ENCODE measurements at regions not wholly inside any gene's neighbourhood (a gene's known extent, or its start where the extent isn't known, plus 50 kb on each side); places are given as distances from the start of the nearest gene placed in this dataset.

DNA sequence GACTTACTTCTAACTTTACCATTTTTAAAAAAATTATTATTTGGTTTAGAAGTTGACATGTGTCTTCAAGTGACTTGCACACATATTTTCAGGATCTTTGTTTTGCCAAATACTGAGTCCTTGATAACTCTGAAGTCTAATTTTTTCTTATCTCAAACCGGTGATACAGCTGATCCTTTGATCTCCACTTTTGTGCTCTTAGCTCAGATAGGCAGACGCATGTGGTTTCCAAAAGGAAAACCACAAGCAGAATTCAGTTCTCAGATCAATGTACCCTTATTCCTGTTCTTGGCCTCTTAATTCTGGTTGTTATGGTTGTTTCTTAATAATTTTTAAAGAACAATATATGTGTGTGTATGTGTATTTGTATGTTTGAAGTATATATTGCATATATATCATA, 238.3 kb upstream of the EDIL3 start:
- no peak for FAIRE-seq
- H3K4me2 ChIP-seq (ENCODE audit: insufficient read depth in 1 of 2, low read depth in 2 of 2, low read length in 2 of 2) = no peak overlapping the region

More for the DNA sequence above, 238.3 kb upstream of the EDIL3 start:
- Histone ChIP-seq H3K4me1 (replicated peaks in 1 of 4; ENCODE audit: control insufficient read depth in 3 of 4, insufficient read depth in 4 of 4, low read length in 3 of 4) (no peaks in the 10 kb centered on the region), H3K9ac (replicated peaks in 1 of 4; ENCODE audit: extremely low read depth in 1 of 4, low read depth in 3 of 4, low read length in 3 of 4) (no peak overlapping the region), H3K79me2 (ENCODE audit: control insufficient read depth in 1 of 2, insufficient read depth in 2 of 2, low read length in 2 of 2) (no peaks in the 10 kb centered on the region), H2BK12ac (ENCODE audit: low read depth, low read length) (no peak overlapping the region), H3K4ac (replicated peaks; ENCODE audit: insufficient read length, low read depth, low read length) (no peak overlapping the region), H3K14ac (ENCODE audit: insufficient read length) (no peak overlapping the region), H3K18ac (ENCODE audit: extremely low read depth, low read length) (no peak overlapping the region), H3K9me3 (ENCODE audit: insufficient read depth in 2 of 2, low read depth in 1 of 2, low read length in 1 of 2) (no peaks in the 10 kb centered on the region), H2BK5ac (ENCODE audit: low read depth, low read length) (no peak overlapping the region), H2BK15ac (ENCODE audit: low read length) (no peak overlapping the region), H2AFZ (ENCODE audit: low read length) (no peak overlapping the region), H4K91ac (replicated peaks; ENCODE audit: insufficient read length, low read length) (no peak overlapping the region), H4K20me1 (replicated peaks in 1 of 2; ENCODE audit: control insufficient read depth in 1 of 2, insufficient read depth in 2 of 2, low read length in 2 of 2) (no peaks in the 10 kb centered on the region), H4K8ac (ENCODE audit: extremely low read depth, insufficient read depth, low read length) (no peak overlapping the region), H4K5ac (ENCODE audit: insufficient read length, low read depth, low read length) (no peak overlapping the region), H3K27me3 (replicated peaks in 1 of 4; ENCODE audit: control insufficient read depth in 3 of 4, extremely low read depth in 1 of 4, insufficient read depth in 3 of 4, low read length in 3 of 4) (no peaks in the 10 kb centered on the region), H3K23ac (ENCODE audit: insufficient read length) (no peak overlapping the region), H3K79me1 (ENCODE audit: low read depth, low read length) (no peaks in the 10 kb centered on the region), H3K36me3 (ENCODE audit: control insufficient read depth in 2 of 4, insufficient read depth in 4 of 4, low read length in 3 of 4) (no peaks in the 10 kb centered on the region), H3K27ac (ENCODE audit: low read depth, low read length) (no peak overlapping the region), H2AK5ac (ENCODE audit: low read depth, low read length) (no peak overlapping the region), H3K23me2 (ENCODE audit: low read depth, low read length) (no peaks in the 10 kb centered on the region), H2BK120ac (replicated peaks; ENCODE audit: low read depth, low read length) (no peak overlapping the region), H3K4me3 (ENCODE audit: extremely low read depth in 1 of 4, insufficient read depth in 2 of 4, low read depth in 3 of 4, low read length in 4 of 4) (no peak overlapping the region), H3K56ac (replicated peaks; ENCODE audit: insufficient read length, low read depth, low read length) (no peak overlapping the region), H2BK20ac (ENCODE audit: low read length) (no peak overlapping the region)
- 88% methylated on average over 2 of the region's 2 CpGs; no CpG with 5 or more reads in 1 of the 2 experiments for WGBS, 2 experiments (ENCODE audit: extremely low coverage in 1 of 2, insufficient coverage in 1 of 2, insufficient read length in 1 of 2, insufficient replicate concordance in 2 of 2, low coverage in 1 of 2, low lambda C conversion rate in 2 of 2, missing lambda C conversion rate in 1 of 2)
- ChIA-PET CTCF (ENCODE audit: partially characterized antibody) (interaction anchor here (0.7 kb wide), 1 partner anchor 9 kb away, joined by 3 read pairs; no protein-coding TSS in a partner anchor), POLR2A (ENCODE audit: partially characterized antibody) (no interaction called here)
- TF ChIP-seq TBP (IDR thresholded peaks at IDR 0.05; ENCODE audit: low read depth, low read length) = no peak
- no peak for TF ChIP-seq SP4 (IDR thresholded peaks at IDR 0.05; ENCODE audit: low read length)
- no peak for TF ChIP-seq JUND (IDR thresholded peaks at IDR 0.05; ENCODE audit: low read length)
- TF ChIP-seq CHD1 (IDR thresholded peaks at IDR 0.05; ENCODE audit: low read depth, low read length) = no peak
- TF ChIP-seq TCF12 (IDR thresholded peaks at IDR 0.05; ENCODE audit: low read depth, low read length) = no peak
- no peak for TF ChIP-seq CTBP2 (IDR thresholded peaks at IDR 0.05; ENCODE audit: borderline replicate concordance, insufficient read depth, insufficient read length, low read length)
- no peak for TF ChIP-seq EP300 (IDR thresholded peaks at IDR 0.05; ENCODE audit: borderline replicate concordance in 1 of 2, low read depth in 2 of 2, low read length in 2 of 2)
- TF ChIP-seq KDM4A (IDR thresholded peaks at IDR 0.05; ENCODE audit: low read depth, low read length, severe bottlenecking) = no peak
- TF ChIP-seq SP2 (IDR thresholded peaks at IDR 0.05; ENCODE audit: low read length) = no peak
- no peak for TF ChIP-seq PHF8 (conservative IDR thresholded peaks at IDR 0.05; ENCODE audit: low read depth, low read length)
- TF ChIP-seq GABPA (IDR thresholded peaks at IDR 0.05; ENCODE audit: borderline replicate concordance, insufficient read depth, low read length) = no peak
- TF ChIP-seq, protein P1, sequence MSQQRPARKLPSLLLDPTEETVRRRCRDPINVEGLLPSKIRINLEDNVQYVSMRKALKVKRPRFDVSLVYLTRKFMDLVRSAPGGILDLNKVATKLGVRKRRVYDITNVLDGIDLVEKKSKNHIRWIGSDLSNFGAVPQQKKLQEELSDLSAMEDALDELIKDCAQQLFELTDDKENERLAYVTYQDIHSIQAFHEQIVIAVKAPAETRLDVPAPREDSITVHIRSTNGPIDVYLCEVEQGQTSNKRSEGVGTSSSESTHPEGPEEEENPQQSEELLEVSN (IDR thresholded peaks at IDR 0.05) = no peak
- no peak for TF ChIP-seq BACH1 (IDR thresholded peaks at IDR 0.05; ENCODE audit: low read length)
- no peak for TF ChIP-seq YY1 (IDR thresholded peaks at IDR 0.05; ENCODE audit: low read depth, low read length)
- DNase-seq (ENCODE audit: low read depth in 1 of 2, low spot score in 2 of 2) = no peak

Data from H1 (cell line).